HCT116 (cell line): ENCODE measurements at regions not wholly inside any gene's neighbourhood (a gene's known extent, or its start where the extent isn't known, plus 50 kb on each side); places are given as distances from the start of the nearest gene placed in this dataset.

ENCODE experiments used
- ATAC-seq: fragments of 200-7000 bp; cut with Tn5 transposase; 2 replicates; pipeline ENCODE4 v1.9.1; 2020; ENCODE audit warnings: mild to moderate bottlenecking, moderate library complexity
- BruUV-seq: library from RNA; stranded (reverse); fragments of 400-500 nt; replicated peaks from 2 replicates; lab custom pipeline; 2021; lab: Mats Ljungman, UMichigan
- CTCF ChIA-PET: fragments of 300-600 bp; sonication (Branson Sonifier 250); formaldehyde crosslinking; loops from one replicate; lab custom pipeline; 2021; ENCODE audit warnings: antibody characterized with exemption; lab: Charles Lee
- POLR2A ChIA-PET: fragments of 300-600, 350-600 bp; sonication (Branson Sonifier 250); formaldehyde crosslinking; loops from one replicate; lab custom pipeline; 2021; ENCODE audit warnings: antibody characterized with exemption; lab: Charles Lee
- RAD21 ChIA-PET, 2 experiments: fragments of 300-600 bp; sonication (Branson Sonifier 250); formaldehyde crosslinking; loops; one replicate each; lab custom pipeline; 2023; ENCODE audit warnings: low total read pairs in 2 of 2; ENCODE audit not compliant: uncharacterized antibody in 2 of 2, unreplicated experiment in 2 of 2, low non-redundant PET in 1 of 2; lab: Charles Lee
- DNase-seq: peaks from one replicate; pipeline ENCODE4 v3.0.0-alpha.2; 2010; ENCODE audit warnings: low read depth, low spot score
- H2AFZ ChIP-seq: fragments of 200-600 bp; shearing (Covaris generic), sonication (generic); 2 replicates; pipeline ENCODE4 v1.6.1; 2017; ENCODE audit warnings: low read depth, mixed run types, mixed read lengths, antibody characterized with exemption, low read length; ENCODE audit not compliant: poor library complexity, severe bottlenecking
- H3K27ac ChIP-seq: 2 replicates; pipeline ENCODE4 v1.5.1; 2012; ENCODE audit warnings: low read depth, low read length
- H3K27me3 ChIP-seq: fragments of 200-600 bp; sonication (generic); 2 replicates; pipeline ENCODE4 v1.6.1; 2016; ENCODE audit warnings: mixed run types, low read length, mixed read lengths; ENCODE audit not compliant: insufficient read depth
- H3K36me3 ChIP-seq, 2 experiments: fragments of 200-500 bp in 1 of 2; fragments of 200-600 bp in 1 of 2; sonication (Bioruptor generic) in 1 of 2; sonication (generic) in 1 of 2; 2 replicates each; pipeline versions ENCODE4 v1.5.1 to v1.6.1; 2014 to 2016; ENCODE audit warnings: low read length in 2 of 2, inconsistent platforms in 1 of 2, mixed read lengths in 1 of 2, mixed run types in 1 of 2; ENCODE audit not compliant: insufficient read depth in 2 of 2, control insufficient read depth in 1 of 2
- H3K4me1 ChIP-seq, 2 experiments: fragments of 200-600 bp in 1 of 2; sonication (generic) in 1 of 2; 2 replicates each; pipeline versions ENCODE4 v1.5.1 to v1.6.1; 2012 to 2017; ENCODE audit warnings: low read length in 2 of 2, inconsistent platforms in 1 of 2, mild to moderate bottlenecking in 1 of 2, mixed read lengths in 1 of 2, mixed run types in 1 of 2, moderate library complexity in 1 of 2; ENCODE audit not compliant: insufficient read depth in 2 of 2, control insufficient read depth in 1 of 2
- H3K4me2 ChIP-seq: fragments of 200-600 bp; sonication (generic); 2 replicates; pipeline ENCODE4 v1.6.1; 2017; ENCODE audit warnings: mixed run types, low read length, mixed read lengths
- H3K4me3 ChIP-seq, 2 experiments: fragments of 200-600 bp in 1 of 2; sonication (generic) in 1 of 2; replicated peaks in 1 of 2; 2 replicates each; pipeline ENCODE4 v1.5.1; 2011 to 2016; ENCODE audit warnings: low read length in 2 of 2, control low read depth in 1 of 2, low read depth in 1 of 2, mild to moderate bottlenecking in 1 of 2, mixed read lengths in 1 of 2, mixed run types in 1 of 2
- H3K79me2 ChIP-seq: fragments of 200-600 bp; sonication (generic); 2 replicates; pipeline ENCODE4 v1.6.1; 2017; ENCODE audit warnings: mild to moderate bottlenecking, mixed run types, low read length, moderate library complexity, mixed read lengths; ENCODE audit not compliant: insufficient read depth
- H3K9ac ChIP-seq: fragments of 200-600 bp; sonication (generic); 2 replicates; pipeline ENCODE4 v1.6.1; 2016; ENCODE audit warnings: low read length, mixed read lengths
- H3K9me2 ChIP-seq: fragments of 200-600 bp; sonication (generic), shearing (Covaris generic); 2 replicates; pipeline ENCODE4 v1.6.1; 2017; ENCODE audit warnings: mixed run types, mild to moderate bottlenecking, moderate library complexity; ENCODE audit not compliant: insufficient read depth
- H3K9me3 ChIP-seq, 2 experiments: fragments of 200-500 bp in 1 of 2; fragments of 200-600 bp in 1 of 2; sonication (Bioruptor generic) in 1 of 2; sonication (generic) in 1 of 2; 2 replicates each; pipeline ENCODE4 v1.6.1; 2014 to 2017; ENCODE audit warnings: low read length in 2 of 2, mixed read lengths in 2 of 2, inconsistent platforms in 1 of 2, low read depth in 1 of 2, mild to moderate bottlenecking in 1 of 2, mixed run types in 1 of 2, moderate library complexity in 1 of 2; ENCODE audit not compliant: control insufficient read depth in 1 of 2, insufficient read depth in 1 of 2
- H4K20me1 ChIP-seq: fragments of 200-600 bp; sonication (generic), shearing (Covaris generic); 2 replicates; pipeline ENCODE4 v1.6.1; 2017; ENCODE audit warnings: mixed run types, mild to moderate bottlenecking, moderate library complexity; ENCODE audit not compliant: insufficient read depth
- ATF3 ChIP-seq: IDR thresholded peaks from 2 replicates; pipeline ENCODE4 v1.6.1; 2012
- CEBPB ChIP-seq: IDR thresholded peaks from 2 replicates; pipeline ENCODE4 v1.6.1; 2012; ENCODE audit warnings: low read depth
- CTCF ChIP-seq, 3 experiments: fragments of 200-600 bp in 1 of 3; sonication (generic) in 1 of 3; IDR thresholded peaks in 2 of 3; conservative IDR thresholded peaks in 1 of 3; 2 replicates each; pipeline ENCODE4 v1.5.1; 2012 to 2017; ENCODE audit warnings: low read depth in 2 of 3, low read length in 2 of 3, antibody characterized with exemption in 1 of 3, borderline replicate concordance in 1 of 3, control low read depth in 1 of 3, mild to moderate bottlenecking in 1 of 3, mixed read lengths in 1 of 3, mixed run types in 1 of 3, moderate library complexity in 1 of 3; ENCODE audit not compliant: insufficient read depth in 1 of 3
- ELF1 ChIP-seq: IDR thresholded peaks from 2 replicates; pipeline ENCODE4 v1.6.1; 2012; ENCODE audit warnings: low read depth, borderline replicate concordance
- EZH2 ChIP-seq: fragments of 200-600 bp; sonication (generic); IDR thresholded peaks from 2 replicates; pipeline ENCODE4 v1.6.1; 2017; ENCODE audit warnings: antibody characterized with exemption, mixed run types
- EZH2phosphoT487 ChIP-seq: fragments of 200-600 bp; IDR thresholded peaks from 2 replicates; pipeline ENCODE4 v1.6.1; 2018; ENCODE audit warnings: antibody characterized with exemption, borderline replicate concordance
- FOSL1 ChIP-seq: IDR thresholded peaks from 2 replicates; pipeline ENCODE4 v1.6.1; 2012; ENCODE audit warnings: low read depth
- POLR2A ChIP-seq: IDR thresholded peaks from 2 replicates; pipeline ENCODE4 v1.7.0; 2011; ENCODE audit warnings: borderline replicate concordance; ENCODE audit not compliant: insufficient read depth, insufficient read length; ENCODE audit errors: extremely low read depth
- RAD21 ChIP-seq: IDR thresholded peaks from 2 replicates; pipeline ENCODE4 v1.6.1; 2012; ENCODE audit warnings: low read depth, mild to moderate bottlenecking
- TCF7L2 ChIP-seq: IDR thresholded peaks from 2 replicates; pipeline ENCODE4 v1.7.0; 2011; ENCODE audit warnings: borderline replicate concordance, inconsistent platforms; ENCODE audit not compliant: insufficient read depth, insufficient read length; ENCODE audit errors: extremely low read depth
- ZBTB33 ChIP-seq: IDR thresholded peaks from 2 replicates; pipeline ENCODE4 v1.6.1; 2011; ENCODE audit warnings: mild to moderate bottlenecking, low read length, moderate library complexity; ENCODE audit not compliant: insufficient replicate concordance; ENCODE audit errors: extremely low read depth
- intact Hi-C: fragments of 100-400 bp; cut with micrococcal nuclease; formaldehyde crosslinking; loops from 2 replicates; pipeline ENCODE4 v1.10.0; 2022

GRCh38 chr20:19864130-19864529 lies 106.1 kb downstream of the RIN2 start:
- Histone ChIP-seq H3K9me3 (no peaks in the 10 kb centered on the region), H4K20me1 (no peaks in the 10 kb centered on the region), H3K9me2 (no peaks in the 10 kb centered on the region), H3K4me1 (no peaks in the 10 kb centered on the region), H2AFZ (no peak overlapping the region), H3K36me3 (no peaks in the 10 kb centered on the region), H3K79me2 (no peaks in the 10 kb centered on the region), H3K27me3 (no peaks in the 10 kb centered on the region), H3K4me2 (no peak overlapping the region), H3K9ac (no peak overlapping the region), H3K27ac (no peak overlapping the region), H3K4me3 (no peak overlapping the region)
- no peak for DNase-seq
- RAD21 ChIA-PET = no interaction called here
- BruUV-seq = no TSS peak
- CTCF ChIA-PET = no interaction called here
- TF ChIP-seq RAD21 (no peak), POLR2A (no peak), FOSL1 (no peak), ATF3 (no peak), EZH2phosphoT487 (no peak), ZBTB33 (no peak), TCF7L2 (no peak), EZH2 (no peak), ELF1 (no peak), CEBPB (no peak), CTCF (IDR thresholded peaks at IDR 0.05 in 2 of 3, conservative IDR thresholded peaks at IDR 0.05 in 1 of 3; ENCODE audit: borderline replicate concordance in 1 of 3, insufficient read depth in 1 of 3, low read depth in 2 of 3, low read length in 2 of 3) (no peak)
- intact Hi-C loops = no loop called here
- no peak for ATAC-seq
- POLR2A ChIA-PET = no interaction called here
